ENCODE measurements at regions not wholly inside any gene's neighbourhood (a gene's known extent, or its start where the extent isn't known, plus 50 kb on each side); places are given as distances from the start of the nearest gene placed in this dataset.

DNA sequence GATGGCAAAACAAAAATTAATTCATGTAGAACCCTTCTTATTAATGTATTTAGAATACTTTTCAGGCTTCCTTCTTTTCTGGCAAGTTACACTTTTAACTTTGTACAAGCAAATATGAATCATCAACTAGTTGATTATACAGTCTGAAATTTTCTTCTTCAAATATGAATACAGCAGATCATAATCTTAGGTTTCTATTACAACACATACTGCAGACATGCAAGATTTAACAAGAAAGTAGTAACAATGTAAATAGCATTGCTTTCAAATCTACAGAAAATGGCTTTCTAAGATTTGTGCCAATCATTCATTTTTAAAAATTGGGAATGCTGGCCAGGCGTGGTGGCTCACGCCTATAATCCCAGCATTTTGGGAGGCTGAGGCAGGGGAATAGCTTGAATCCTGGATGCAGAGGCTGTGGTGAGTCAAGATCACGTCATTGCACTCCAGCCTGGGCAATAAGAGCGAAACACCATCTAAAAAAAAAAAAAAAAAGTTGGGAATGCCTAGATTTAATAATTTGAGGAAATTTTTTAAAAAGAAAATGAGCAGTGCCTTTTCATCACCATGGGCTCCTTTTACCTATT is 68.4 kb upstream of the DPYD start:
- no peak for DNase-seq (ENCODE audit: low spot score)
- in situ Hi-C loops (cut with HindIII; ENCODE audit: low sequenced_read_pairs) = no loop called here

DNA sequence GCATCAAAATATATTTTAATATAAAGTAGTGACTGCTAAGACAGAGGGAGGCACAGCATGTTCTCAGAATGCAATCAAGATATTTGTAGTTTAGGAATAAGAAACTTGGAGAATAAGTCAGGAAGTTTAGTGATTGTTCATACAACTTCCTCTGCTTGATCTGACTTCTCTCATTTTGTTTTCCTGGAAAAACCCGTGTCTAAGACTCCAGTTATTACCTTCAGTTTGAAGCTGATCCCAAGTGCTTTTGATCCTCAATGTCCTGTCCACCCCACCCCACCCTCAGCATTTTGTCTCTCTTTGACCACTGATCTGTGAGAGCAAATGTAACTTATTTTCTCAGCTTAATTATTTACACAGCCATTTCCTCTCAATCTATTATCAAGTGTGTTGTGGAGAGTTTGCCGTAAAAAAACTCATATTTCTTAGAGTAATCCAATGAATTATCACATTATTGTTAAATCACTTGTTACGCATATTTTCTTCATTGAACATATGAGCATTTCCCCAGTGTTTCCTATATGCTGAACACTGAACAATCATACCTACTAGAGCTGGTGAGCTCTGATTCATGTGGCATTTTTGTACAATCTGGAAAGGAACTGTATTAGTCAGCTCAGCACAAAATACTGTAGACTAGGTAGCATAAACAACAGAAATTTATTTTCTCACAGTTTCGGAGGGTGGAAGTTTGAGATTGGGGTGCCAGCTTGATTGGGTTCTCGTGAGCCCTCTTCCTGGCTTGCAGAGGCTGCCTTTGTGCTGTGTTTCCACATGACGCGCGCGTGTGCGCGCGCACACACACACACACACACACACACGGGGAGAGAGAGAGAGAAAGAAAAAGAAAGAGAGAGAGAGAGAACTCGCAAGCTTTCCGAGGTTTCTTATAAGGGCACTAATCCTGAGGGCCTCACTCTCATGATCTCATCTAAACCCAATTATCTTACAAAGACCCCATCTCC is 65.5 kb upstream of the DPYD start:
- in situ Hi-C loops (cut with HindIII; ENCODE audit: low sequenced_read_pairs) = no loop called here
- no peak for DNase-seq (ENCODE audit: low spot score)

DNA sequence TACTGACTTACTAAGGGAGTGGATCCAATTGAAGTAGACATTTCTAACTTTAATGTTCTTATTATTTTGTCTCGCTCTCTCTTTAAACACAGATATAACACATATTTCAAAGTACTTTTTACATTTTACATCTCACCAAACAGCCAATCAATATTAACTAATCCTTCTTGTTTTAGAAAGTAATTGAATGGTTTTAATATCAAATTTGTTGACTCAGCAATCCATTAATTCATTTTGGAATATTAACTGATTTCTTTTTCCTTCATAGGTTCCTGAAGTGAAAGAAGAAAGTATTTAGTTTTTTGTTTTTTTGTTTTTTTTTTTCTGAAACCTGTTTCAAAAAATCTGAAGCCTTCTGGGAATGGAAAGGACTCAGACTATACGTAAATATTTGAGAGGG is 62.3 kb upstream of the DPYD start:
- DNase-seq (ENCODE audit: low spot score) = no peak
- in situ Hi-C loops (cut with HindIII; ENCODE audit: low sequenced_read_pairs) = no loop called here

DNA sequence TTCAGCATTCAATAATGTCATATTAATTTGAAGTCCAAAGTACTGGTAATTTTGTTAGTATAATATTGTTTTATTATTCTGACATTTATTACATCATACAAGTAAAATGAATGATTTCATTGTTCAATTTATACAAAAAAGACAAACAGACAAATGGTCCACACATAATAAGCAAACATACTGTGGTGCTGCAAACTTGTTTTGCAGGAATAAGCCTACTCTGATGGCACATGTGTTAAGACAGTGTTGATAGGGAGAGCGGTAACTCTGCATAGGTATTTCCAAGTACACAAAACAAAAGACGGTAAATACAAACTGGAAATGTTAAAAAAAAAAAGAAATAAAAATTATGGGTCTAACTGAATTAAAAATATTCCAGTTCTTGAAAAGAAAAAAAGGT is 59.7 kb upstream of the DPYD start:
- DNase-seq (ENCODE audit: low spot score) = no peak
- in situ Hi-C loops (cut with HindIII; ENCODE audit: low sequenced_read_pairs) = no loop called here

DNA sequence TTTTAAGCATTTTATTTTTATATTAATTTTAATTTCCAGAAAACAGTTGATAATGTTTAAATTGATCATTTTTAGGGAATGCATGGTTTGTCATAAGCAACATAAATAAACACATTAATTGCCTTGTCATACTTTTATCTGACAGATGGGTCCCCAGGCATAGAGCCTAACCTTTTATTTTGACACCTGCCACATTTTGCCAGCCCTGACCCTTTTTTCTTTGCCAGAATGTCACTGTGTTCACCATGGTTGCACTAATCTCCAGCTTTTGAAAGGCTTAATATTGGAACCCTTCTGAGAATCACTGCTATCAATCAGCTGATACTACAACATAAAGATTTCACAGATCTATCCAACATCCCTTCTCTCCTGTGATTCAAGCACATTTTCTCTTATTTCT is 56.0 kb upstream of the DPYD start:
- in situ Hi-C loops (cut with HindIII; ENCODE audit: low sequenced_read_pairs) = no loop called here
- DNase-seq (ENCODE audit: low spot score) = no peak
